AG04450 (cell line): ENCODE measurements at regions not wholly inside any gene's neighbourhood (a gene's known extent, or its start where the extent isn't known, plus 50 kb on each side); places are given as distances from the start of the nearest gene placed in this dataset.

Experiments used
- CTCF ChIA-PET: fragments of 300-600, 350-600 bp; formaldehyde crosslinking; extraction: SDS; loops from one replicate; lab custom pipeline; 2022; ENCODE audit warnings: antibody characterized with exemption, inconsistent platforms; lab: Charles Lee
- POLR2A ChIA-PET: fragments of 350-600 bp; formaldehyde crosslinking; extraction: SDS; loops from one replicate; lab custom pipeline; 2021; ENCODE audit warnings: antibody characterized with exemption, inconsistent platforms; lab: Yijun Ruan, JAX
- DNase-seq: peaks from one replicate; pipeline ENCODE4 v3.0.0-alpha.2; 2011; ENCODE audit warnings: low read depth, low spot score
- H3K27ac ChIP-seq: one replicate; pipeline ENCODE4 v1.5.1; 2012; ENCODE audit warnings: low read depth, low read length, control low read depth
- H3K27me3 ChIP-seq: one replicate; pipeline ENCODE4 v1.6.0; 2012; ENCODE audit warnings: low read length; ENCODE audit not compliant: control insufficient read depth, insufficient read depth
- H3K4me3 ChIP-seq: 2 replicates; pipeline ENCODE4 v1.5.1; 2011; ENCODE audit warnings: mild to moderate bottlenecking, low read depth, low read length, control low read depth
- H3K9me3 ChIP-seq: 2 replicates; pipeline ENCODE4 v1.5.1; 2012; ENCODE audit warnings: low read length; ENCODE audit not compliant: control insufficient read depth, insufficient read depth
- TF ChIP-seq, protein P1 (sequence below): IDR thresholded peaks from 2 replicates; pipeline ENCODE4 v1.5.1; 2011; ENCODE audit warnings: low read depth, low read length, control low read depth, inconsistent platforms

DNA sequence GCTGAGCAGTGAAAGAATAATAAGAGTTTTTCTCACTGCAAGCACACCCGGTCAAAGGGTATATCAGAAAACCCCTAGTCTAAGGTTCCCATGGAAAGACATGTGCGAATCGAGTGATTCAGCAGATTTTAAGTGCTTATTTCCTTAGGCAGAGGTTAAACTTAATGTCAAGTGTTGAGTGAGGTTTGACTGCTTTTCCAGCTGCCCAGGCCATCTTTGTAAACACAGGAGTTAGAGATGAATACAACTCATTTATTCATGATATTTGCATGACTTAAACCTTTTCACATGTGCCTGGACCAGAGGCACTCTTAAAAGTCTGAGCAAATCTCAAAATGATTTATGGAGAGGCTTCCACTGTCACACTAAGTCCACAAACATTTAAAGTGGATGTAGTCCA lies 137.8 kb upstream of the RGMB start:
- Histone ChIP-seq H3K9me3 (no peaks in the 10 kb centered on the region), H3K4me3 (no peak overlapping the region), H3K27ac (no peak overlapping the region), H3K27me3 (no peaks in the 10 kb centered on the region)
- POLR2A ChIA-PET, result interaction anchor here (1.0 kb wide), 1 partner anchor 133 kb away, joined by 3 read pairs; no protein-coding TSS in a partner anchor
- CTCF ChIA-PET, result interaction anchor here (2.2 kb wide), 1 partner anchor 133 kb away, joined by 15 read pairs; no protein-coding TSS in a partner anchor
- no peak for DNase-seq
- TF ChIP-seq, protein P1, sequence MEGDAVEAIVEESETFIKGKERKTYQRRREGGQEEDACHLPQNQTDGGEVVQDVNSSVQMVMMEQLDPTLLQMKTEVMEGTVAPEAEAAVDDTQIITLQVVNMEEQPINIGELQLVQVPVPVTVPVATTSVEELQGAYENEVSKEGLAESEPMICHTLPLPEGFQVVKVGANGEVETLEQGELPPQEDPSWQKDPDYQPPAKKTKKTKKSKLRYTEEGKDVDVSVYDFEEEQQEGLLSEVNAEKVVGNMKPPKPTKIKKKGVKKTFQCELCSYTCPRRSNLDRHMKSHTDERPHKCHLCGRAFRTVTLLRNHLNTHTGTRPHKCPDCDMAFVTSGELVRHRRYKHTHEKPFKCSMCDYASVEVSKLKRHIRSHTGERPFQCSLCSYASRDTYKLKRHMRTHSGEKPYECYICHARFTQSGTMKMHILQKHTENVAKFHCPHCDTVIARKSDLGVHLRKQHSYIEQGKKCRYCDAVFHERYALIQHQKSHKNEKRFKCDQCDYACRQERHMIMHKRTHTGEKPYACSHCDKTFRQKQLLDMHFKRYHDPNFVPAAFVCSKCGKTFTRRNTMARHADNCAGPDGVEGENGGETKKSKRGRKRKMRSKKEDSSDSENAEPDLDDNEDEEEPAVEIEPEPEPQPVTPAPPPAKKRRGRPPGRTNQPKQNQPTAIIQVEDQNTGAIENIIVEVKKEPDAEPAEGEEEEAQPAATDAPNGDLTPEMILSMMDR, result no peak

DNA sequence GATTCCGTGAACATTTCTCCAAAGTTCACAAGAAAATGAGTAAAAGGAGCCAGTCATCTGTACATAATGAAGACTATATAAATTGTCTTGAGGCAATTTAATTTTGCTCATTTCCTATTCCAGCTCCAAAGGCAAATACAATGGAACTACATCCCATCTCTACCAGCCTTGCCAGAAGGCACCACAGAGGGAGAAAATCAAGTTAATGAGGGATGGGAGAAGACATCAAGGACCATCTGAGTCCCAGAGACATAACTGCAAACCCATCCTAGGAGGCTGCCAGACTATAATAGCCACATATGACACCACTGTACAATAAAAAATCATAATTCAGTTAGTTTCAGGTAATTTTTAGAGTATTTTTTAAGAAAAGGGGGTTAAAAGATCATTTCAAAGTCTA lies 136.3 kb upstream of the RGMB start:
- Histone ChIP-seq H3K9me3 (no peaks in the 10 kb centered on the region), H3K27me3 (no peaks in the 10 kb centered on the region), H3K27ac (no peak overlapping the region), H3K4me3 (no peak overlapping the region)
- DNase-seq, result no peak
- TF ChIP-seq, protein P1, result no peak
- CTCF ChIA-PET, result no interaction called here
- POLR2A ChIA-PET, result no interaction called here

GRCh38 chr5:98637557-98637956 lies 135.9 kb upstream of the RGMB start:
- DNase-seq, result no peak
- Histone ChIP-seq H3K9me3 (no peaks in the 10 kb centered on the region), H3K27ac (no peak overlapping the region), H3K4me3 (no peak overlapping the region), H3K27me3 (no peaks in the 10 kb centered on the region)
- TF ChIP-seq, protein P1, result no peak
- ChIA-PET CTCF (no interaction called here), POLR2A (no interaction called here)

DNA sequence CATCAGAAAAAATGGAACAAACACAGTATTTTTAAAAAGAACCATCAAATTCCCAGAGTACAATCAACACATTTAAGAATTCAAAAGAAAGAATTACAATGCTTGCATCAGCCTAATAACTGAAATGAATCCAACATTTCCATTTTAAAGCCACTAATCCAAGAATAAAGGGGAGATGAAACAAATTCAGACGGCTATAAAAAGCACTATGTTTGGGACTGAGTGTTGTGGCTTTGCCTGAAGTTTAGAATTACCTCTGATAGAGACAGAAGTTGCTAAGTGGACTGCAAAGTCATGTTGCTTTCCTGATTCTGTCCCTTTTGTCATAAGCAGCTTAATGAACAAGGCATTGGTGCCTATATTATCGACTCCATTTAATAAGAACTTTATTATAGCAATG lies 135.4 kb upstream of the RGMB start:
- Histone ChIP-seq H3K27me3 (no peaks in the 10 kb centered on the region), H3K9me3 (no peaks in the 10 kb centered on the region), H3K27ac (no peak overlapping the region), H3K4me3 (no peak overlapping the region)
- ChIA-PET POLR2A (no interaction called here), CTCF (no interaction called here)
- TF ChIP-seq, protein P1, result no peak
- no peak for DNase-seq

DNA sequence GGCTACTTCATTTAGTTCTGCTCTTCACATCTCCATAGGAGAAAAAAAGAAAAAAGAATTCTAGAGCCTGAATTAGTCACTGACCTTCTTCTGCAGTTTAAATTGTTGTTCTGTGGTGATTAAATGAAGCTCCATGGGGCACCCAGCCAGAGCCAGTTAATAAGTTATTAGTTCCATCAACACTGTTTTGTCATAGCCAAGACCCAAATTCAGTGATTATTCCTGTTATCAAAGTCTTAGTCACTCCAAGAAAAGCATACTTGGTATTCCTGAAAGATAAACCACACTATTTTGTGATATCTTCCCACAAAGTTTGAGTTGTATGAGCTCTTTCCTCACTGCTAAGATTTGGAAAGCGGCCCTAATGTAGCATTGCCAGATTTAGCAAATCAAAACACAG lies 134.8 kb upstream of the RGMB start:
- no peak overlapping the region for H3K4me3 ChIP-seq
- CTCF ChIA-PET, result interaction anchor here (1.1 kb wide), 1 partner anchor 133 kb away, joined by 3 read pairs; no protein-coding TSS in a partner anchor

More for the DNA sequence above, 134.8 kb upstream of the RGMB start:
- Histone ChIP-seq H3K27ac (no peak overlapping the region), H3K9me3 (no peaks in the 10 kb centered on the region), H3K27me3 (no peaks in the 10 kb centered on the region)
- POLR2A ChIA-PET, result no interaction called here
- TF ChIP-seq, protein P1, result no peak
- no peak for DNase-seq
